PFSK-1 (cell line): ENCODE measurements at regions not wholly inside any gene's neighbourhood (a gene's known extent, or its start where the extent isn't known, plus 50 kb on each side); places are given as distances from the start of the nearest gene placed in this dataset.

Source experiments
- FOXP2 ChIP-seq: optimal IDR thresholded peaks from 2 replicates; pipeline ENCODE3; 2011; ENCODE audit warnings: borderline replicate concordance, control low read depth, inconsistent platforms; ENCODE audit not compliant: insufficient read depth; ENCODE audit errors: extremely low read length, extremely low read depth
- POLR2AphosphoS5 ChIP-seq: IDR thresholded peaks from 2 replicates; pipeline ENCODE4 v1.6.1; 2012; ENCODE audit warnings: low read depth, mild to moderate bottlenecking, control low read depth, low read length, moderate library complexity
- SIN3A ChIP-seq: IDR thresholded peaks from 2 replicates; pipeline ENCODE4 v1.6.1; 2012; ENCODE audit warnings: mild to moderate bottlenecking, low read length, moderate library complexity, borderline replicate concordance; ENCODE audit not compliant: insufficient read depth
- TAF1 ChIP-seq: IDR thresholded peaks from 2 replicates; pipeline ENCODE4 v1.6.1; 2012; ENCODE audit warnings: low read length, control low read depth, borderline replicate concordance; ENCODE audit not compliant: insufficient read depth
- TF ChIP-seq, protein P1 (sequence below), 2 experiments: IDR thresholded peaks; 2 replicates each; pipeline versions ENCODE4 v1.6.1 to v1.8.0; 2011 to 2012; ENCODE audit warnings: low read depth in 2 of 2, low read length in 2 of 2, control low read depth in 1 of 2, inconsistent platforms in 1 of 2, mild to moderate bottlenecking in 1 of 2, moderate library complexity in 1 of 2; ENCODE audit not compliant: insufficient read depth in 1 of 2

DNA sequence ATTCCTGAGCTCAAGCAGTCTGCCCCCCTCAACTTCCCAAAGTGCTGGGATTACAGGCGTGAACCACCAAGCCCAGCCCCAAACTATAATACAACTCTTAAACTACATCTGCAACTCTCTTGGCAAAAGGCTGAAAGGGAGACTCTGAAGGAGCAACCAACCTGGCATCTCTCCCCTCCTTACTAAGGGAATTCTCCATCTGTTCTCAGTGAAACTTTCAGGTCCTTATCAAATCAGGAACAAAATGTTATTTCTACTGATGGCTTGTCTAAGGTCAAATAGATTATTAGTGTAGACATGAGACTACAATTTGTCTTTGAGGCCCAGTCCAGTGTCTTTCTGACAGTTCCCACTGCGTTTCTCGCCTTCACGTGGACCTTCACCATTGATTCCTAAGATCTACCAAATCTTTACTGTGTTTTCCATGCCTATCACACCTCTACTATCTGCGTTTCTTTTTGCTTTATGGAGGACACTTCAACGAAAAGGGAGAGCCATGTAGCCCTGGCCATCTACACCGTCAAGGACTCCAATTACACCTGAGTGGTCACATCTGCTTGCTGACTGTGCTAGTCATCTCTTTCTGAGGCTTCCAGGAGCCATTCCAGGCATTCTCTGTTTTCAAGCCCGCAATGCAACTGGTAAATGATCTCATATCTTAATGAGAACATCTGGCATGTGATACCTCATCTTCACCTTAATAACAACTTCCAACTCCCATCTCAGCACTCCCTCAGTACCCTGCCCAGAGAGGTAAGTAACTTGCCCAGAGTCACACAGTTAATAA is 405.7 kb upstream of the CITED2 start:
- no peak for TF ChIP-seq POLR2AphosphoS5
- no peak for TF ChIP-seq SIN3A
- no peak for TF ChIP-seq FOXP2
- TF ChIP-seq, protein P1, sequence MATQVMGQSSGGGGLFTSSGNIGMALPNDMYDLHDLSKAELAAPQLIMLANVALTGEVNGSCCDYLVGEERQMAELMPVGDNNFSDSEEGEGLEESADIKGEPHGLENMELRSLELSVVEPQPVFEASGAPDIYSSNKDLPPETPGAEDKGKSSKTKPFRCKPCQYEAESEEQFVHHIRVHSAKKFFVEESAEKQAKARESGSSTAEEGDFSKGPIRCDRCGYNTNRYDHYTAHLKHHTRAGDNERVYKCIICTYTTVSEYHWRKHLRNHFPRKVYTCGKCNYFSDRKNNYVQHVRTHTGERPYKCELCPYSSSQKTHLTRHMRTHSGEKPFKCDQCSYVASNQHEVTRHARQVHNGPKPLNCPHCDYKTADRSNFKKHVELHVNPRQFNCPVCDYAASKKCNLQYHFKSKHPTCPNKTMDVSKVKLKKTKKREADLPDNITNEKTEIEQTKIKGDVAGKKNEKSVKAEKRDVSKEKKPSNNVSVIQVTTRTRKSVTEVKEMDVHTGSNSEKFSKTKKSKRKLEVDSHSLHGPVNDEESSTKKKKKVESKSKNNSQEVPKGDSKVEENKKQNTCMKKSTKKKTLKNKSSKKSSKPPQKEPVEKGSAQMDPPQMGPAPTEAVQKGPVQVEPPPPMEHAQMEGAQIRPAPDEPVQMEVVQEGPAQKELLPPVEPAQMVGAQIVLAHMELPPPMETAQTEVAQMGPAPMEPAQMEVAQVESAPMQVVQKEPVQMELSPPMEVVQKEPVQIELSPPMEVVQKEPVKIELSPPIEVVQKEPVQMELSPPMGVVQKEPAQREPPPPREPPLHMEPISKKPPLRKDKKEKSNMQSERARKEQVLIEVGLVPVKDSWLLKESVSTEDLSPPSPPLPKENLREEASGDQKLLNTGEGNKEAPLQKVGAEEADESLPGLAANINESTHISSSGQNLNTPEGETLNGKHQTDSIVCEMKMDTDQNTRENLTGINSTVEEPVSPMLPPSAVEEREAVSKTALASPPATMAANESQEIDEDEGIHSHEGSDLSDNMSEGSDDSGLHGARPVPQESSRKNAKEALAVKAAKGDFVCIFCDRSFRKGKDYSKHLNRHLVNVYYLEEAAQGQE (IDR thresholded peaks at IDR 0.05; ENCODE audit: insufficient read depth in 1 of 2, low read depth in 2 of 2, low read length in 2 of 2): no peak
- no peak for TF ChIP-seq TAF1
